ENCODE measurements at regions not wholly inside any gene's neighbourhood (a gene's known extent, or its start where the extent isn't known, plus 50 kb on each side); places are given as distances from the start of the nearest gene placed in this dataset.

GRCh38 chr2:67792681-67793091 lies 270.1 kb downstream of the C1D start:
- Histone ChIP-seq H3K9ac (ENCODE audit: insufficient read depth, low read depth, low read length) (no peak overlapping the region), H3K36me3 (replicated peaks in 1 of 2; ENCODE audit: control insufficient read depth in 1 of 2, insufficient read depth in 2 of 2, low read length in 2 of 2) (no peaks in the 10 kb centered on the region), H3K27me3 (ENCODE audit: control insufficient read depth in 1 of 2, insufficient read depth in 2 of 2, low read length in 2 of 2) (no peaks in the 10 kb centered on the region), H2AFZ (ENCODE audit: low read length) (no peak overlapping the region), H4K20me1 (ENCODE audit: insufficient read depth, low read length) (no peaks in the 10 kb centered on the region), H3K9me3 (ENCODE audit: low read length) (no peaks in the 10 kb centered on the region), H3K4me1 (ENCODE audit: insufficient read depth, low read length) (no peaks in the 10 kb centered on the region), H3K27ac (ENCODE audit: extremely low read length, insufficient read depth, low read length) (no peak overlapping the region), H3K79me2 (ENCODE audit: insufficient read depth, low read length) (no peaks in the 10 kb centered on the region), H3K4me3 (replicated peaks in 1 of 3; ENCODE audit: insufficient read depth in 1 of 3, low read depth in 2 of 3, low read length in 3 of 3) (no peak overlapping the region), H3K4me2 (ENCODE audit: low read depth, low read length) (no peak overlapping the region)
- WGBS (ENCODE audit: low lambda C conversion rate): 51% methylated on average over 8 of the region's 8 CpGs
- in situ Hi-C loops (cut with HindIII; ENCODE audit: extremely low pct_ligation_motif_present, low pct_unique_long_range_greater_than_20kb) (no loop called here), intact Hi-C loops (cut with micrococcal nuclease; ENCODE audit: unreplicated experiment) (no loop called here)
- FAIRE-seq: no peak
- POLR2A ChIA-PET: no interaction called here
- BruUV-seq (replicated peaks): no TSS peak
- CTCF ChIA-PET (ENCODE audit: low intra/inter-chr PET ratio, low total read pairs): no interaction called here
- no peak for ATAC-seq
- TF ChIP-seq ZNF83 (CRISPR knock-in tag; IDR thresholded peaks at IDR 0.05; ENCODE audit: borderline replicate concordance): no peak
- no peak for TF ChIP-seq HNRNPK (IDR thresholded peaks at IDR 0.05; ENCODE audit: low read depth, low read length, poor library complexity, severe bottlenecking)
- TF ChIP-seq HHEX (CRISPR knock-in tag; IDR thresholded peaks at IDR 0.05): no peak
- TF ChIP-seq ZNF18 (CRISPR knock-in tag; IDR thresholded peaks at IDR 0.05; ENCODE audit: insufficient replicate concordance): no peak
- TF ChIP-seq ZUFSP (CRISPR knock-in tag; IDR thresholded peaks at IDR 0.05; ENCODE audit: borderline replicate concordance): no peak
- TF ChIP-seq ZFP1 (CRISPR knock-in tag; IDR thresholded peaks at IDR 0.05): no peak
- TF ChIP-seq ZNF577 (CRISPR knock-in tag; IDR thresholded peaks at IDR 0.05; ENCODE audit: borderline replicate concordance, low read depth): no peak
- no peak for DNase-seq (ENCODE audit: low spot score)
